Endothelial cell of umbilical vein (primary cell): ENCODE measurements at regions not wholly inside any gene's neighbourhood (a gene's known extent, or its start where the extent isn't known, plus 50 kb on each side); places are given as distances from the start of the nearest gene placed in this dataset.

Experiments used
- BruUV-seq: library from RNA; stranded (reverse); fragments of 400-500 nt; replicated peaks from 2 replicates; lab custom pipeline; 2021; lab: Mats Ljungman, UMichigan
- CTCF ChIA-PET: fragments of 300-600, 350-600 bp; sonication (Branson Sonifier 250); formaldehyde crosslinking; loops from one replicate; lab custom pipeline; 2021; ENCODE audit warnings: antibody characterized with exemption, inconsistent platforms; lab: Charles Lee
- POLR2A ChIA-PET: fragments of 300-600, 350-600 bp; sonication (Branson Sonifier 250); formaldehyde crosslinking; loops from one replicate; lab custom pipeline; 2021; ENCODE audit warnings: antibody characterized with exemption, inconsistent platforms; lab: Charles Lee
- DNase-seq: peaks from one replicate; pipeline ENCODE4 v3.0.0-alpha.2; 2011; ENCODE audit warnings: low read depth, low spot score
- FAIRE-seq: peaks from 2 replicates; lab custom pipeline; 2011; peaks lifted over from hg19 to GRCh38; lab: Jason Lieb, UNC
- H2AFZ ChIP-seq: 2 replicates; pipeline ENCODE4 v1.6.0; 2012; ENCODE audit warnings: low read depth, low read length, control low read depth, inconsistent platforms
- H3K27ac ChIP-seq: 2 replicates; pipeline ENCODE4 v1.5.1; 2011; ENCODE audit warnings: low read depth, mild to moderate bottlenecking, control low read depth, low read length, moderate library complexity; ENCODE audit not compliant: insufficient read depth
- H3K27me3 ChIP-seq, 2 experiments: 2 replicates each; pipeline versions ENCODE4 v1.6.0 to v1.6.1; 2011; ENCODE audit warnings: low read length in 2 of 2, mixed read lengths in 1 of 2; ENCODE audit not compliant: control insufficient read depth in 2 of 2, insufficient read depth in 2 of 2
- H3K36me3 ChIP-seq, 2 experiments: 2 replicates in 1 of 2; 3 replicates in 1 of 2; pipeline ENCODE4 v1.5.1; 2011; ENCODE audit warnings: low read length in 2 of 2, mild to moderate bottlenecking in 1 of 2, moderate library complexity in 1 of 2; ENCODE audit not compliant: control insufficient read depth in 2 of 2, insufficient read depth in 2 of 2; ENCODE audit errors: extremely low read depth in 1 of 2
- H3K4me1 ChIP-seq: 3 replicates; pipeline ENCODE4 v1.5.1; 2011; ENCODE audit warnings: mild to moderate bottlenecking, low read length; ENCODE audit not compliant: control insufficient read depth, insufficient read depth; ENCODE audit errors: extremely low read depth
- H3K4me2 ChIP-seq: 2 replicates; pipeline ENCODE4 v1.6.1; 2011; ENCODE audit warnings: low read length, control low read depth, mixed read lengths; ENCODE audit not compliant: insufficient read depth
- H3K4me3 ChIP-seq, 3 experiments: fragments of 200-600 bp in 1 of 3; sonication (generic), shearing (Covaris generic) in 1 of 3; replicated peaks in 1 of 3; 2 replicates each; pipeline ENCODE4 v1.5.1; 2011 to 2016; ENCODE audit warnings: control low read depth in 3 of 3, low read length in 3 of 3, mild to moderate bottlenecking in 2 of 3, inconsistent platforms in 1 of 3, low read depth in 1 of 3, moderate library complexity in 1 of 3; ENCODE audit not compliant: insufficient read depth in 1 of 3
- H3K79me2 ChIP-seq: 2 replicates; pipeline ENCODE4 v1.6.0; 2012; ENCODE audit warnings: low read length, inconsistent platforms; ENCODE audit not compliant: control insufficient read depth, insufficient read depth
- H3K9ac ChIP-seq: replicated peaks from 2 replicates; pipeline ENCODE3; 2011; ENCODE audit warnings: low read length, control low read depth; ENCODE audit not compliant: insufficient read depth; ENCODE audit errors: extremely low read depth
- H3K9me1 ChIP-seq: replicated peaks from 3 replicates; pipeline ENCODE4 v1.6.0; 2011; ENCODE audit warnings: mild to moderate bottlenecking, low read length; ENCODE audit not compliant: control insufficient read depth, insufficient read depth; ENCODE audit errors: extremely low read depth
- H3K9me3 ChIP-seq: replicated peaks from 2 replicates; pipeline ENCODE4 v1.5.1; 2012; ENCODE audit warnings: low read length, inconsistent platforms; ENCODE audit not compliant: control insufficient read depth, insufficient read depth
- H4K20me1 ChIP-seq: replicated peaks from 2 replicates; pipeline ENCODE3; 2011; ENCODE audit warnings: mild to moderate bottlenecking, low read length; ENCODE audit not compliant: control insufficient read depth, insufficient read depth; ENCODE audit errors: extremely low read depth
- CTCF ChIP-seq, 2 donors: IDR thresholded peaks; 1 replicate in 1 of 2; 2 replicates in 1 of 2; pipeline ENCODE4 v1.5.1; 2011; ENCODE audit warnings: low read length in 2 of 2, mild to moderate bottlenecking in 2 of 2, moderate library complexity in 2 of 2, control low read depth in 1 of 2, inconsistent platforms in 1 of 2, low read depth in 1 of 2; ENCODE audit not compliant: insufficient read depth in 1 of 2; ENCODE audit errors: extremely low read depth in 1 of 2
- EZH2 ChIP-seq: IDR thresholded peaks from 2 replicates; pipeline ENCODE4 v1.6.1; 2012; ENCODE audit warnings: borderline replicate concordance, low read depth, mild to moderate bottlenecking, moderate library complexity, low read length, inconsistent platforms; ENCODE audit not compliant: severe bottlenecking
- FOS ChIP-seq: IDR thresholded peaks from 2 replicates; pipeline ENCODE4 v1.6.1; 2011; ENCODE audit warnings: mild to moderate bottlenecking, low read length, moderate library complexity, borderline replicate concordance; ENCODE audit not compliant: insufficient read depth
- GATA2 ChIP-seq: IDR thresholded peaks from 2 replicates; pipeline ENCODE4 v1.7.0; 2011; ENCODE audit warnings: low read depth, mild to moderate bottlenecking, moderate library complexity, mixed read lengths, low read length; ENCODE audit not compliant: insufficient read length, insufficient read depth
- JUN ChIP-seq: IDR thresholded peaks from 2 replicates; pipeline ENCODE4 v1.6.1; 2011; ENCODE audit warnings: borderline replicate concordance, low read depth; ENCODE audit not compliant: insufficient read length, insufficient read depth
- MYC ChIP-seq: IDR thresholded peaks from one replicate; pipeline ENCODE4 v1.6.1; 2011; ENCODE audit warnings: mild to moderate bottlenecking, low read depth, low read length
- POLR2A ChIP-seq: IDR thresholded peaks from 2 replicates; pipeline ENCODE4 v1.6.1; 2012; ENCODE audit warnings: low read depth, mild to moderate bottlenecking, control low read depth, low read length
- POLR2AphosphoS5 ChIP-seq: IDR thresholded peaks from 2 replicates; pipeline ENCODE4 v1.6.1; 2012; ENCODE audit warnings: low read depth, mild to moderate bottlenecking, control low read depth, low read length, moderate library complexity; ENCODE audit not compliant: insufficient read depth
- dilution Hi-C: fragments of 300-500 bp; cut with MboI; formaldehyde crosslinking; loops from one replicate; pipeline ENCODE4 v1.15.0; 2019; ENCODE audit warnings: low sequenced_read_pairs; ENCODE audit not compliant: extremely low pct_ligation_motif_present
- intact Hi-C: fragments of 100-400 bp; cut with micrococcal nuclease; formaldehyde crosslinking; loops from one replicate; pipeline ENCODE4 v1.10.0; 2022
- TF ChIP-seq, protein P1 (sequence below): IDR thresholded peaks from 2 replicates; pipeline ENCODE4 v1.6.1; 2011; ENCODE audit not compliant: insufficient read depth, insufficient read length

DNA sequence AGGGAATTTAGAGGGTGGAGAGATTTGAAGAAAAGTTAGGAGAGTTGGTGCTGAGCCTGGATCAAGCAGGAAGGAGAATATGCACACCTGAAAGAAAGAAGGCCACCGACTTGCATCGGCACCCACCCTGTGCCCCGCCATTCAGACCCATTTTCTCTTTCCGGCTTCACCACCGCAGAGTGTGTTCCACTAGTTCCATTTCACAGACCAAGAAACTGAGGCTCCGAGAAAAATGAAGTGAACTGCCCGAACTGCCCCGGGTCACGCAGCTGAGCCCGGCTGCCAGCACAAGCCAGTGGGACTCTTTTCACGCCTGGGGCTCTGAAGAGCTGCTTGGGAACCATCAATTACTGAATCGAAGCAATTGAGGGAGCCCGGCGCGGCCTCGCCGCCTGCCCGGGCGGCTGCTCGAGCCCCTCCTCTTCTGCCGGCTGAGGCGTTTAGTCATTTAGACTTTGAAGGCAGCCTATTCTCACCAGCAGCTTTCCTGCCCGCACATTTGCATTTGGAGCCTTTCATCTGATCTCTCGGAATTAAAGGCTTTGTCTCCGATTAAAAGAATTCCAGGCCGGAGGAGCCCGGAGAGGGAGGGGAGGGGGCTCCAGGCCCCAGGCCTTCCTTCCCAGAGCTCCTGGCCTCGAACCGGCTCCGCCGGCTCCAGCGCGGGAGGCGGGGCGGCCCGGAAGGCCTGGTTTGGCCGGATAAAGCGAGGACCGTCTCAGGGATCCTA lies 140.2 kb upstream of the PJA1 start:
- dilution Hi-C loops: no loop called here
- H2AFZ ChIP-seq: no peak overlapping the region

More for the DNA sequence above, 140.2 kb upstream of the PJA1 start:
- Histone ChIP-seq H3K9me3 (no peaks in the 10 kb centered on the region), H3K27ac (no peak overlapping the region), H3K9ac (no peak overlapping the region), H3K4me1 (no peaks in the 10 kb centered on the region), H3K27me3 (peaks cover 3 to 7% of the 10 kb centered on the region in 2 experiments), H4K20me1 (no peaks in the 10 kb centered on the region), H3K36me3 (no peaks in the 10 kb centered on the region), H3K9me1 (no peaks in the 10 kb centered on the region), H3K4me3 (no peak overlapping the region), H3K4me2 (no peak overlapping the region), H3K79me2 (no peaks in the 10 kb centered on the region)
- TF ChIP-seq POLR2AphosphoS5 (no peak), CTCF (IDR thresholded peaks at IDR 0.05; ENCODE audit: extremely low read depth in 1 of 2, insufficient read depth in 1 of 2, low read depth in 1 of 2, low read length in 2 of 2) (no peak), POLR2A (no peak), JUN (no peak), FOS (no peak), EZH2 (no peak), GATA2 (no peak), MYC (no peak)
- TF ChIP-seq, protein P1, sequence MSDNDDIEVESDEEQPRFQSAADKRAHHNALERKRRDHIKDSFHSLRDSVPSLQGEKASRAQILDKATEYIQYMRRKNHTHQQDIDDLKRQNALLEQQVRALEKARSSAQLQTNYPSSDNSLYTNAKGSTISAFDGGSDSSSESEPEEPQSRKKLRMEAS: no peak
- CTCF ChIA-PET: no interaction called here
- no TSS peak for BruUV-seq
- POLR2A ChIA-PET: no interaction called here
- intact Hi-C loops: no loop called here
- DNase-seq (no peak), FAIRE-seq (no peak)
